HG03039 (cell line): ENCODE measurements at regions not wholly inside any gene's neighbourhood (a gene's known extent, or its start where the extent isn't known, plus 50 kb on each side); places are given as distances from the start of the nearest gene placed in this dataset.

Source experiments
- ATAC-seq: cut with Tn5 transposase; IDR thresholded peaks from one replicate; pipeline ENCODE4 v1.9.1; 2021; ENCODE audit warnings: mild to moderate bottlenecking, moderate library complexity; ENCODE audit not compliant: unreplicated experiment

GRCh38 chr1:184267747-184268146, 119.1 kb upstream of the C1orf21 start:
- no peak for ATAC-seq

- ATAC-seq = no peak
Measured at GRCh38 chr1:184270556-184270955, 116.3 kb upstream of the C1orf21 start.

- no peak for ATAC-seq
Measured at GRCh38 chr1:184272175-184272866, 114.5 kb upstream of the C1orf21 start.

- no peak for ATAC-seq
Measured at GRCh38 chr1:184276416-184276815, 110.4 kb upstream of the C1orf21 start.

GRCh38 chr1:184279911-184280458, 106.8 kb upstream of the C1orf21 start:
- ATAC-seq = no peak

- ATAC-seq = no peak
Measured at GRCh38 chr1:184283999-184284398, 102.8 kb upstream of the C1orf21 start.

GRCh38 chr1:184284900-184285299, 101.9 kb upstream of the C1orf21 start:
- ATAC-seq = no peak

- ATAC-seq = no peak
Measured at GRCh38 chr1:184285401-184286087, 101.3 kb upstream of the C1orf21 start.

GRCh38 chr1:184287001-184287400, 99.8 kb upstream of the C1orf21 start:
- ATAC-seq = no peak

- no peak for ATAC-seq
Measured at GRCh38 chr1:184289825-184290550, 96.8 kb upstream of the C1orf21 start.

- no peak for ATAC-seq
Measured at GRCh38 chr1:184291701-184292100, 95.1 kb upstream of the C1orf21 start.

GRCh38 chr1:184292101-184292500, 94.7 kb upstream of the C1orf21 start:
- no peak for ATAC-seq

- no peak for ATAC-seq
Measured at GRCh38 chr1:184294101-184294500, 92.7 kb upstream of the C1orf21 start.

- ATAC-seq = no peak
Measured at GRCh38 chr1:184296466-184297243, 90.2 kb upstream of the C1orf21 start.

- ATAC-seq = no peak
Measured at GRCh38 chr1:184297244-184297750, 89.5 kb upstream of the C1orf21 start.

GRCh38 chr1:184298440-184299405, 88.1 kb upstream of the C1orf21 start:
- ATAC-seq = no peak

- ATAC-seq = no peak
Measured at GRCh38 chr1:184299406-184299790, 87.4 kb upstream of the C1orf21 start.

- no peak for ATAC-seq
Measured at GRCh38 chr1:184299796-184300195, 87.0 kb upstream of the C1orf21 start.

GRCh38 chr1:184300446-184300845, 86.4 kb upstream of the C1orf21 start:
- no peak for ATAC-seq

GRCh38 chr1:184301227-184301626, 85.6 kb upstream of the C1orf21 start:
- ATAC-seq = no peak
